GM23248 (cell line): ENCODE measurements at regions not wholly inside any gene's neighbourhood (a gene's known extent, or its start where the extent isn't known, plus 50 kb on each side); places are given as distances from the start of the nearest gene placed in this dataset.

ENCODE experiments used
- EZH2 ChIP-seq: fragments of 200-600 bp; sonication (generic); IDR thresholded peaks from 2 replicates; pipeline ENCODE4 v1.6.1; 2018; ENCODE audit warnings: antibody characterized with exemption, mild to moderate bottlenecking; ENCODE audit not compliant: insufficient read depth, poor library complexity, severe bottlenecking
- EZH2phosphoT487 ChIP-seq: fragments of 200-600 bp; sonication (generic); IDR thresholded peaks from 2 replicates; pipeline ENCODE4 v1.6.1; 2018; ENCODE audit warnings: antibody characterized with exemption, moderate library complexity, mild to moderate bottlenecking, low read depth; ENCODE audit not compliant: insufficient read depth

DNA sequence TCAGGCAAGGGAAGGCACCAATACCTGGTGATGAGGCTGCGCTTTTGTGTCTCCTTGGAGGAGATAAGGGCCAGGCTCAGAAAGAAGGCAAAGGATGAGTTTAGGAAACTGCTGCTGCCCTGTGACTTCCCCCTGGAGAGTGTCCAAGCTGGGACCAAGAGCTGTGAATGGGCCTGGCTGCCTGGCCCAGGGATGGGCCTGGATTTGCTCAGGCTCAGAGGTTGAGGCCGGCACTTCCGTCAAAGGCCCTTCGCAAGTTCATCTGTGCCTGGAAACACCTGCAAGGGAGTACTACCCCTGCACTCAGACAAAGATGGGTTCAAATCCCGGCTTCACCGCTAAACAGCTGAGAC lies 50.5 kb upstream of the NANOS1 start:
- no peak for TF ChIP-seq EZH2
- no peak for TF ChIP-seq EZH2phosphoT487
